GM18498 (cell line): ENCODE measurements at regions not wholly inside any gene's neighbourhood (a gene's known extent, or its start where the extent isn't known, plus 50 kb on each side); places are given as distances from the start of the nearest gene placed in this dataset.
"Not testable (repeated sequence)": the region's sequence is repeated elsewhere in the genome, so short reads cannot be mapped to it uniquely, and the experiment has no call there.

Source experiments
- ATAC-seq: cut with Tn5 transposase; IDR thresholded peaks from one replicate; pipeline ENCODE4 v1.9.1; 2021; ENCODE audit warnings: mild to moderate bottlenecking, moderate library complexity; ENCODE audit not compliant: unreplicated experiment

DNA sequence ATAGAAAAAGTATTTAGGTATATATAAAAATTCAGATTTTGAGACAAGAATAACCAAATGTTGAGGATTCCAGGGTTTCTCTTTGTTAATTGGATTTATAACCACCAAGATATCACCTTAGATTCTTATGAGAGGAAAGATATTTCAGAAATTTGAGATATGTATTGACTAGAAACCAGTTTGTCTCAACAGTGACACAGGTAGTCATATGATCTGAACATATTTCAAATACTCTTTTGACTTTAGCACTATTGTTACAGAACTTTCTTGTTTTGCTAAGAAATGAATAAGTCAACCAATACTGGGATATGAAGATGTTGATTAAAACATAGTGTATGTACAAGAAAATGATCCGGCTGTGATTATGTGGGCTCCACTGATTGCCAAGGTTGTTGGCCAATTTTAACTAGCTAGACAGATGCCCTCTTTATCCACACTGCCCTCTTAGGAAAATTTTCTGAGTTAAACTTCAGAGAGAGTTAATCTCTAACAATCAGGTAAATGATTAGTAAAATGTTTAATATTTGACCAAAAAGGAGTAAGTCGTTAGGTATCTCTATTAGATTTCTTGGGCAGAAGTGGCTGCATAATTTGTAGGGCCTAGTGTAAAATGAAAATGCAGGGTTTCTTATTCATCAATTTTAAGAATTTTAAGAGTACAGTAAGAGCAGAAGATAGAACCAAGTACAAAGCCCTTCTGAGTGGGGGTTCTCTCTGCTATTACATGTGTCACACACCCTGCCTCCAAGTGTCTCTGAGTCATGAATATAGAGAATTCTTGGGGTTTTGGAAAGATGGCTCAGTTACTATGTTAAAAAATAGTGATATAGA lies 376.0 kb downstream of the TFEC start:
- ATAC-seq, result no peak

DNA sequence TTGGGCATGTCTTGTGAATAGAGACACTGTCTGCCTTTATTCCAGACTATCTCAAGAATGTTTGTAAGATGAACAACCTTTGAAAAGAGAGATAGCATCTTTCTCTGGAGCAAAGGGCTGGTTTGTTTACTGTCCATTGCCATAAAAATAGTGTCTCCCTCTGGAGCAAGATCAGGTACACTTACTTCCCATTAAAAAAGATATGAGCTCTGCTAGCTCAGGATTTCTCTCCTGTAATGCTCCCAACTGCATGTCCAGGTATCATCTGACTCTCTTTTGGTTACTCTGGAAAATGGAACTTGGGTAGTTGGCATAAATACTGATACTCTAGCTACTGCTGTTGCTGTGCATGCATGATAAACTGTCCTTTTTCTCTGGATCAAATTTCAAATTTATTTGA lies 381.1 kb downstream of the TFEC start:
- ATAC-seq, result no peak

DNA sequence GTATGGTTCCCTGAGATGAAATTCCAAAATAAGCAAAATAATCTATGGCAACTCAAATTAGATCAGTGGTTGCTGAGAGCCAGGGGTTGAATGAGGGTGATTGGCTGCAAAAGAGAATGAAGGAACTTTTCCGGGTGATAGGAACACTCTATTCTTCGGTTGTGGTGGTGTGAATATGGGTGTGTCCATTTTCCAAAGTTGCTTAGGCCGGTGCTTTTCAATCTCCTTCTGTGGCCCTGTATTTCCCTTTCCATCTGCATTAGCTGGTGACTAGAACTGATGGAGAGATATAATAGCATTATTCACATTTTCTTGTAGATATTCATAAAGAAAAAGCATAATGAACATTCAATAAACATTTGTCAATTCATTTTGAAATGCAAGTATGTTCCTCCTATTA lies 382.9 kb downstream of the TFEC start:
- ATAC-seq, result no peak

DNA sequence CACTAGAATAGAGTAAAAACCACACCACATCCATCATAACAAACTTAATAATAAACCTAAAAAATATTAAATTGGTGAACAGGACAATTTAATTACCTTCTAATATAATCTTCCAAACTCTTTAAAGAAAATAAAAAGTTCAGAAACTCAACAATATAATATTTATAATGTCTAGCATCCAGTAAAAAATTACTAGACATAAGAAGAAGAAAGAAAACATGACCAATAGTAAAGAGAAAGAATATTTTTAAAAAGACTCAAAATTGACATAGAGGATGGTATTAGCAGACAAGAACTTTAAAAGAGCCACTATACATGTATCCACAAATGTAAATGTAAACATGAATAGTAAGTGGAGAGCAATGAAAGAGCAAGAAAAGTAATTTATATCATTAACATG lies 388.4 kb downstream of the TFEC start:
- ATAC-seq, result no peak

DNA sequence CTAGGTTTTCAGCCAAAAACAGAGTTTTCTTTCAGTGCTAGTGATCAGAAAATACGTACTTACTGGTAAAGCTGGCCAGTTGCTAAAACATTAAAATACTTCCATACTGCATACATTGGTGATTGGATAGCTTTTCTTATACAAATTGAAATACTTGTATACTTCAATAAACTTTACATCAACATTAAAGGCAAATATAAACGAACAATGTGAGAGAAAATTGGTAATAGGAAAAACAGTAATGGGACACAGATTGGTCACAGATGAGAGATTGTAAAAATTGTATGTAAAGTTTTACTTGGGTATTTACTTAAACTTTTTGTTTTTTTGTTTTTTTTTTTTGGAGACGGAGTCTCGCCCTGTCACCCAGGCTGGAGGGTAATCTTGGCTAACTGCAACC lies 391.7 kb downstream of the TFEC start:
- no peak for ATAC-seq

DNA sequence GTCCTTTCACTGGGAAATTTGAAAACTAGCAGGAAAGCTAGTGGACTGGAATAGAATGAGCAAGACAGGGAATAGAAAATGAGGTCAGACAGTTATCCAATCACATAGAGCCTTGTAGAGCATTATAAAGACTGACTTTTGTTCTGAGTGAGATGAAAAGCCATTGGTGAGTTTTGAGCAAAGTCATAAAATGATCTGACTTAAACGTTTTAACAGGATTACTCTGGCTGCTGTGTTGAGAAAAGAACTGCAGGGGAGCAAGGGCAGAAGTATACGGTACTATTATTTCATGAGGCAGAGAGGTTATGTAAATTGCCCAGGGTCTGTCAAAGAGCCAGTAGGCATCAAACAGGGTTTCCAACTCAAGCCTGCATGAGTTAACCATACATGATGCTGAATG lies 393.4 kb downstream of the TFEC start:
- ATAC-seq, result no peak

DNA sequence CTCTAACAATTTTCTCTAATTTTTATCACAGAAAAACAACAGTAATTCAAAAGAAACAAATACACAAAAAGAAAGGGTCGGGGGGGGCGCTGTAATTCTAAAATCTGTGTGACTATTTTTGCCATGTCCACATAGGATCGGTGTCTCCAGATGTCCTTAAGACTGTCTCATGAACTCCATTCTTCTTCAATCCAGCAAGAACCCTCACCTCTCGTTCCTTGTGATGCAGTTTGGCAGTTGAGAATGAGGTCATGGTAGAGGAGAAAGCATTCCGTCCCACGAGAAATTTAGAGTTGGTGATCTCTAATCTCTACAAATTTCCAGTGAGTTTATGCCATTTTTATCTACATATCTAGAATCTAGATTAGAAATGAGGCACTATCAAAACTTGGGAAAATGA lies 394.7 kb downstream of the TFEC start:
- ATAC-seq, result no peak

DNA sequence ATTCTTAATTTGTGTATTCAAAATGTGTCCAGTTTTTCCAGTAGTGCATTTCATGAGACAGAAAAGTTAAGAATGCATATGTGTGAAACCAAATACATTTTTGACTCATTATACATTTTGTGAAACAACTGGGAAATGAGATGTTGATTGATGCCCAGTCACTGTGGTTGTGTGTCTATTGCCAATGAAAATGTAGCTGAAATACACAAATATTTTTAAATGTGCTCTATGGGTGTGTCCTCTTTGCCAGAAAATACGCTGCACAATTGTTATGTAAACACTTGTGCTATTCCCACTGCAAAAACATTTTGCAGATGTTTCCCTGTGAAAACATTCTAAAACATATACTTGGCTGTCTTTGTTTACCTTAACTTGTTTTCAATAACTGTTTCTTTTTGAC lies 395.2 kb downstream of the TFEC start:
- ATAC-seq, result no peak

DNA sequence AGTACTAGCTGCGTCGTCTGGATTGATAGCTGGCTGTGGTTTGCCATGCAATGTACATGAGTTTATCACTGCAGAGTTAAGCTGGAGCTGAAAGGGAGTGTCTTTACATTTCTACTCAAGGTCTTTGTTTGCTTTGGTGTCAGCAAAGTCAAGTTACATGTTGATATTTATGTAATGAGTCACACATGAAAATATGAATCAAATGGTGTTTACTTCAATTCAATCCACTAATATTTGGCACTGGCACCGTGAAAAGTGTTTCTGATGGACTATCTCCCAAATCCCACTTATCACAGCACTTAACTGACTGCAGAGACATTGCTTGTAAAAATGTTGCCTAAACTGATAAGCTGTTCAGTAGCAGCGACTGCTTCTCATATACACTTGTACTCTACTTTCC lies 395.9 kb downstream of the TFEC start:
- no peak for ATAC-seq

DNA sequence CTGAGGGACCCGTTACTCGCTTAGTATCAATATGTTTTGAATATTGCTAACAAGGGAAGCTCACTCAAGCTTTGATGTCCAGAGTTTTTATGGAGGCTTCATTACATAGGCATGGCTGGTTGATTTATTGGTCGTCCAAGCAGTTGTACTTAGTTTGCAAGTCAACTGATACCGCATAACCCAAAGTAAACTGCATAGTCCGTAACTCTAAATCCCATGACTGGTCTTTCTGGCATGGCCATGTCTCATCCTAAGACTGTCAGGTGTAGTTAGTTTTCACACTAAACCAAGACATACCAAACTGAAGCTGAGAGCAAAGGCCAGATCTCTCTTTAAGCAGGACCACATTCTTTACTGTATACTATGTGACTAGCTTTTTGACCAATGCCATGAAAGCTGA lies 397.9 kb downstream of the TFEC start:
- no peak for ATAC-seq

DNA sequence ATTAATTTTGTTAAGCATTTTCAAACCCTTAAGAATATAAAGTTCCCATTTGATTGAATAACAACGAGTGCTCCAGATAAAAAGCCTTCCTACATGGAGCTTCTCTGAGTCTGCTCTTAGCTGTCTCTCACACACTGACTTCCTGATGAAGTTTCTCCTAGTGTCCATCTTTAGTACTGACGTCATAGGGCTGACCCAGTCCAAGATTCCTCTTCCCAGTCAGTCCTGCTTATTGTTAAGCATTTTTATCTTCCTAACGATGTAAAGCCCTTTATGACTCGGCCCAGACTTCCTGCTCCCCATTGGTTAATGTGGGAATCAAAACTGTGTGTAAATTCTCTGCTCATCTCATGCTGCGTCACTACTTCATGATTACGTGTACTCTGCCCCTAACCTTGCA lies 398.8 kb downstream of the TFEC start:
- no peak for ATAC-seq

DNA sequence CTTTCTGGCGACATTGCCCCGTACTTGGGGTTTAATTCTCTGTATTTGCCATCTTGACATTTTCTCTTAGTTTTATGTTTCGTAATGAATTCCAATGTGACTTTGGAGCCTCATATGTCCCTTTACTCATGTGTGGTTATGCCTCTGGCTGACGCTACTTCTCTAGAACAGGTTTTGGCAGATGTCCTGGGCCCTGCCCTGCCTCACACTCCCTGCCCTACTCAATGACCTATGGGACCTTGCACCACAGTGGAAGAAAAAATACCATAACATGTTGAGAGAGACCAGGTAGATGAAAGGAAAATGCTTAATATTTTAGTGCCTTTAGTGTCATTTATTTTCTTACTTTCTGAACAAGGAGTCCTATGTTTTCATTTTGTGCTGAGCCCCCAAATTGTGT lies 400.5 kb downstream of the TFEC start:
- ATAC-seq, result no peak

DNA sequence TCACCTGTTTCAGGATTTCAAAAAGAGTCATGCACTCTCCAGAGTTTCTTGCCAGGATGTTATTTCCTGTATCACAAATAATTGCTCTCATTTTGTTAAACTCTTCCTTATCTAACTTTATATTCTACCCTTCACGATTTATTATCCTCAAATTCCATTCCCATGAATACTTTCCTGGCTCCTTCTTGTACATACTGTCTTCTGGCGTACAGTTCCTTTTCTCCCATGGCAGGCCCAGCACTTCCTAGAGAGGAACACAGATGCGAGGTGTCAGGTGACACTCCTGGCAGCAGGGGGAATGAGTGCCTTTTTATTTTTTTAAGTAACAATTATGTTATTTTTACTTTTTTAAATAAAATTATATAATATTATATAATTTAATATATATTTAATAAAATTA lies 411.9 kb downstream of the TFEC start:
- no peak for ATAC-seq

DNA sequence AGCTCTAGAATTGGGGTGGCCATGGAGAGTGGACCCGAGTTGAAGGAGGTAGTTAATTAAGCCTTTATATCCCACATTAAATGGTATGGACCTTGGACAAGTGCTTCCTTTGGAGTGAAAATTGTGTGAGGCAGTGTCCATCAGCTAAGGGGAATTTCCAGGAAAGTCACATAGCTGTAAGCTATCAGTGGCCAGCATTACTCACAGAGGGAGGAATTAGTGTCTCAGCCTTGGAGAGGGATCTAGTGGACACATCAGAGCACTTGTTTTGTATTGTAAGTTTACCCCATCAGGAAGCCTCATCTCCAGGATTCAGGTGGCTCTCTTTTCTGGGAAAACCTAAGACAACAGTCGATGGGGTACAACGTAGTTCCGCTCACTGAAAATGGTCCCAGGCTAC lies 416.7 kb downstream of the TFEC start:
- no peak for ATAC-seq

DNA sequence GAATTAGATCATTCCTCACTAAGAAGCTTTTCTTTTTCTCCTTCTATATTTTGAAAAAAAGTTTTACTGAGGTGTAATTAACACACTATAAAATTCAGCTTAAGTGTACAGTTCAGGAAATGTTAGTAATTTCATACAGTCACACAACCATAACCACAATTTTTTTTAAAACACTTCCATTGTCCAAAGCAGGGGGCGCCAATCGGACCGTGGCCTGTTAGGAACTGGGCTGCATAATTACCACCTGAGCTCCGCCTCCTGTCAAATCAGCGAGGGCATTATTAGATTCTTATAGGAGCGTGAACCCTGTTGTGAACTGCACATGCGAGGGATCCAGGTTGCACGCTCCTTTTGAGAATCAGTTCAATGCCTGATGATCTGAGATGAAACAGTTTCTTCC lies 427.1 kb downstream of the TFEC start:
- no peak for ATAC-seq

DNA sequence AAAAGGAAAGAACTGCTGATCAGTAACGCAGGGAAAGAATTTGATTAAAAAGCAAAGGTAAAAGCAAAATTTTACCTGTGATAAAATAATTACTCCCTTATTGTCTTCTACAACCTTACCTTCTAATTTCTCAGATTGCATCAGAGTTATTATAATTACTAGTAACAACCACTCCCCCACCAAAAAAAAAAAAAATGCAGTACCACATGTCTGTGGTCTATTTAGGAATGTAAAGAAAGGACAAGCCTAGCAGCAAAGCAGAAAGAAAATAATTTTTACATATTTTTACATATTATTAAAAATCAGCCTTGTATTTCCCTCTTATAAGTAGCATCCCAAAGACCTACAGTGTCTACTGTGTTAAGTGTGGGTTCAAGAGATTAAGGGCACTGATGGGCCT lies 430.4 kb downstream of the TFEC start:
- no peak for ATAC-seq

DNA sequence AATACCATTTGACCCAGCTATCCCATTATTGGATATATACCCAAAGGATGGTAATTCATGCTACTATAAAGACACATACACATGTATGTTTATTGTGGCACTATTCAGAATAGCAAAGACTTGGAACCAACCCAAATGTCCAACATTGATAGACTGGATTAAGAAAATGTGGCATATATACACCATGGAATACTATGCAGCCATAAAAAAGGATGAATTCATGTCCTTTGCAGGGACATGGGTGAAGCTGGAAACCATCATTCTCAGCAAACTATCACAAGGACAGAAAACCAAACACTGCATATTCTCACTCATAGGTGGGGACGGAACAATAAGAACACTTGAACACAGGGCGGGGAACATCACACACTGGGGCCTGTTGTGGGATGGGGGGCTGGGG lies 431.4 kb downstream of the TFEC start:
- ATAC-seq, result not testable (repeated sequence)

DNA sequence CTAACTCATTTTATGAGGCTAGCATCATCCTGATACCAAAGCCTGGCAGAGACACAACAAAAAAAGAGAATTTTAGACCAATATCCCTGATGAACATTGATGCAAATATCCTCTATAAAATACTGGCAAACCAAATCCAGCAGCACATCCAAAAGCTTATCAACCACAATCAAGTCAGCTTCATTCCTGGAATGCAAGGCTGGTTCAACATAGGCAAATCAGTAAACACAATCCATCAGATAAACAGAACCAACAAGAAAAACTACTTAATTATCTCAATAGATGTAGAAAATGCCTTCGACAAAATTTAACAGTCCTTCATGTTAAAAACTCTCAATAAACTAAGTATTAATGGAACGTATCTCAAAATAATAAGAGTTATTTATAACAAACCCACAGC lies 433.3 kb downstream of the TFEC start:
- ATAC-seq, result not testable (repeated sequence)

DNA sequence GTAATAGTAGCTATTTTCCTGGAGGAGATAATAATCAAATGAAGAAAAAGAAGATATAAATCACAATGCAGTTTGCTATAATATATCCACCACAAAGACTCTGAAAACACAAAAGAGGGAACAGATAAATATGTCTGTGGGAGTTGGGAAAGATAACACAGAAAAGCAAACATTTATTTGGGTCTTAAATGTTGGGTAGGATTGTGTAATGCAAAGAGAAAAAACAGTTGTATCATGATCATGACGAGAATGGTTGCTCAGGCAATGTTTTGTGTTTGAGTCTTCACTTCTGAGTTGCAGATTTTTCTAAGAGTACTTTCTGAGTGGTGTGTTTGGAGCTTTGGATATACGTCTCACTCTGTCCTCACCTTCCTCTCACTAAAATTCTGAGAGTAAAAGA lies 437.5 kb downstream of the TFEC start:
- ATAC-seq, result no peak

DNA sequence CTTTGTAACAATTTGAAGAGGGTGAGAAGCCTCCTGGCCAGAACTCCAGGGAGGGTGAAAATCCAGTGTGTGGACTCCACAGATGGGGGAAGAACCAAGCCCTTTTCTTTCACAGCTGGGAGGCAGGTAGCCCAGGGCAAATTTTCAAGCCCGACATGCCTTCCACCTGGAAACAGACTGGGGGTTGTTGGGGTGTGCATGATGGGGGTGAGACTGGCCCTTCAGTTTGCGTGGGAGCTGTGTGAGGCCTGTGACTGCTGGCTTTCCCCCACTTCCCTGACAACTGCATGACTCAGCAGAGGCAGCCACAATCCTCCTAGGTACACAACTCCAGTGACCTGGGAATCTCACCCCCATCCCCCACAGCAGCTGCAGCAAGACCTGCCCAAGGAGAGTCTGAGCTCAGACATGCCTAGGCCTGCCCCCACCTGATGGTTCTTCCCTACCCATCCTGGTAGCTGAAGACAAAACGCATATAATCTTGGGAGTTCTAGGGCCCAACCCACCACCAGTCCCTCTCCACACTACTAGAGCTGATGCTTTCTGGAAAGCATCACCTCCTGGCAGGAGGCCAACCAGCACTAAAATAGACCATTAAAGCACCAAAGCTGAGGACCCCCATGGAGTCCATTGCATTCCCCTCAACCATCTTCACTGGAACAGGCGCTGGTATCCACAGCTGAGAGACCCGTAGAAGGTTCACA lies 445.4 kb downstream of the TFEC start:
- ATAC-seq, result no peak

DNA sequence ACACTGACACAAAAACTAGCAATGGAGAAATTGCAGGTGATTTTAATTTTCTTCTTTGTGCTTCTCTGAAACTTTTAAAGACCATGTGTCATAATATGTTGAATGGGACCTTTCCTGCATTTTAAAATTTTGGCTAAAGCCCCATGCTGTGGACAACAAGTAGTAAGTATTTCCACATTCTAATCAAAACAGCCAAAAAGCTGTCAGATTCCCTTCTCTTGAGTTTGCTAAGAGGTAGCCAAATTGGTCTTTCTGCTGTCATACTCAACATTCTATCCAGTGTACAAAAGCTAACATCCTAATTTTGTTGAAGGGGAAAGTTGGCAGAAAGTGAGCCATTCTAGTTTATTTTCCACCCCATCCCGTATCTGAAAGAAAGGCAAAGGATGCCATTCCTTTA lies 447.6 kb downstream of the TFEC start:
- no peak for ATAC-seq

DNA sequence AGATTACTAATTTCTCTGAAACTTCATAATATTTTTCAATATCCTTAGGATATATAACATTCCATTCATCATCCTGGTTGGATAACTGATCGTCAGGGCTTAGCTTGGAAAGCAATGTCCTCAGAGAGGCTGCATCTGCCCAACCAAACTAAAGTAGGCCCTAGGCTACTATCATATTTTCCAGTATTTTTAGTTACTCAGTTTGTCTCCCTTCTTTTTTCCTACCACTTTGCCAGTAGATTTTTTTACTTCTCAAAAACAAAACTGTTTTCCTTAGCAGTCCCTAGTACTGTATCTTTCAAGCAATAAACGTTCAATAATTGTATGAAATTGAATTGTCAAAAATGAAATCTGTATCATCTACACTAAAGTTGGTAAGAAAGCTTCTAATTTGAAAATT lies 452.0 kb downstream of the TFEC start:
- ATAC-seq, result no peak
